HG03095 (cell line): ENCODE measurements at regions not wholly inside any gene's neighbourhood (a gene's known extent, or its start where the extent isn't known, plus 50 kb on each side); places are given as distances from the start of the nearest gene placed in this dataset.

Source experiments
- ATAC-seq: cut with Tn5 transposase; IDR thresholded peaks from one replicate; pipeline ENCODE4 v1.9.1; 2021; ENCODE audit warnings: moderate library complexity; ENCODE audit not compliant: unreplicated experiment

DNA sequence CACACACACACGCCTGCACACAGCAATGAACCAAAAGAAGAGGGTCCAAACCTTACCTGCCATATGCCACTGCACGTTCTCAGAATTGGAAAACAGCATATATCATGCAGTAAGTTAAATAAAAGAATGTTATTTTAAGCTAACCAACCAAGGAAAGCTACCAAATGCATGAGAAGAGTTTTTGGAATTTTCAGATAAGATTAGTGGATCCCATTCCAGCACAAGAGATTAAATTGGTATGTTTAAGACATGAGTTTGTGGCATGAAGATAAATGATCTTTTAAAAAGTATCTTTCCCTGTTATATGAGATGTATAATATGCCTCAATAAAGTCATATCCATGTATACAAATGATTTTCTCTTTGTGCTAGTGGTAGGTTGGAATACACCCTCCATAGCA is 811.4 kb downstream of the NR2F2 start:
- no peak for ATAC-seq

DNA sequence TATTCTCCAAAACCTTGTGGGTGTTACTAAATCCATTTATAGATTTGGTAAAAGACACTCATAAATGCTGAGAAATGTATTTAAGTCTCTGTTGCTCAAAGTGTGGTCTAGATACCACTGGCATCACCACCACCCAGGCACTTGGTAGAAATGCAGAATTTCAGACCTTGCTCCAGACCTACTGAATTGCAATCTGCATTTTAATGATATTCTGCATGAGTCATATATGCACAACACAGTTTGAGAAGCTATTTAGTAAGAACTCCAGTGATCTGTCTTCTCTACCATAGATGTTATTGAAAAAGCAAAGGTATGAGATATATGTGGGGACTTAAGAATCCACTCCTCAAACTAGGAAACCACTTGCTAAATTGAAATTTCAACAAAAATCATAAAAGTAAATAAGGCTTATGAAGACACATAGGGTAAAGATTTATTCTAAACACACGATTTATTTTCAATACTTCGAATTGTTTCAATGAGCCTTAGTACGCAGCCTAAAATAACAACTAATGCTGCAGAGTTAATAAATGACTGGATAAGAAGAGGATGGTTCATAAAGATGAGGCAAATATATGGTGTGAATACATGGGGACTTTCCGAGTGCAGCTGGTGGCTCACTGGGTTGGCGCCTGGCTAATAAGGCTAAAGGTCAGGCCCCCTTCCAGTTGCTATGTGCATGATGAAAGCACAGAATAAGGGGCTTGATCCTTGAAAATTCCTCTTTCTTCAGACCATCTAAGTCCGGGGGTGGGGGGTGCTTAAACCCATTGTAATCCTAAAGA is 813.3 kb downstream of the NR2F2 start:
- no peak for ATAC-seq

DNA sequence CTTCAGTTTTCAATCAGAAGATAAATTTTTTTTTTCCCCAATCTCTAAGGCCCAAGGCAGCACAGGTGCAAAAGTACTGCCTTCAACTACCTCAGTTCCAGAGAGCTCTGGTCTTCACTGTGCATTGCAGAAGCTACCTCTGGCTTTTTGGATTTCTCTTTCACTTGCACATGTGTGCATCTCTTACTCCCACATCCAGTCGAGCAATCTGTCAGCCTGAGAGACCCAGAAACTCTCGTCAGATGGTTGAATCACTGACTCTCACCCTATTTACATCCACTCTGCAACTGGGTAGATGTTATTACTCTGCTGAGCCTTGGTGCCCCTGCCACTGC is 813.8 kb downstream of the NR2F2 start:
- ATAC-seq = no peak

DNA sequence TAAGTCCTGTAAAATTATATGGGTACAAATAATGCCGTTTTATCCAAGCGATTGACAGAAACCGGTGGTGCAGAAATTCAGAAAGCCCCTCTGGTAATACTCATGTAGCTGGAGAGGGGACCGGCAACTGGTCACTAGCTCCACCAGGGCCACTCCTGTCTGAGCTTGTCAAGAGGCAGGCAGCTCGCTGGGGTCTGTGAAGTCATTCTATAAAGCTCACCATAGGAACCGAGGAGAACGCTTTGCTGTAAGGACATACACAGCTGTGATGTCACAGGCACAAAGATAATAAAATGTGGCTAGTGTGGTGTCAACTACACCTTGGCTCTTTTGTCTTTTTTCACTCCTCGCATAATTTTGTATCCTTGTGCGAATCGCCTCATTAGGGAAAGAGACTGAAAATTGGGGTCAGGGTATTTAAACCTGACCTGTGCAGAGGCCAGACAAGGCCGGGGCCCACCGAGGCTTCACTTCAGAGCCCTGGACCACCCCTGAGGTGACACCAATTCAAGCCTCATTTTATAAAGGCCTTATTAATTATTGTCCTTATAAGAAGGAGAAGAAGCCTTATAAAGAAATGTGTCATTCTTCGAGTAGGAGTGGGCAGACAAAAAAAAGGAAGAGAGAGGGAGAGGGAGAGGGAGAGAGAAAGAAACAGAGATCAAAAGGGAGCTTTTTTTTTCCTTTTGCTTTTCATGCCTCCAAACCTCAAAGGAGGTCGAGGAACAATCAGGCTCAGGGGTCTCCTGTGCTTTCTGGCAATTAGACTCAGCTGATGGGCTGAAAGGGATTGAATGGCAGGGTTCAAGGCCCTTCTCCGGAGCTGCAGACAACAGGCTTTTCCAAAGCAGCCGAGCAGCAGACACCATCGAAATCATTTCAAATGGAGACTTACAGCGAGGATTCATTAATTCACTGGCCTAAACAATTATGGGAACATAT is 813.3 kb upstream of the ARRDC4 start:
- ATAC-seq = no peak

DNA sequence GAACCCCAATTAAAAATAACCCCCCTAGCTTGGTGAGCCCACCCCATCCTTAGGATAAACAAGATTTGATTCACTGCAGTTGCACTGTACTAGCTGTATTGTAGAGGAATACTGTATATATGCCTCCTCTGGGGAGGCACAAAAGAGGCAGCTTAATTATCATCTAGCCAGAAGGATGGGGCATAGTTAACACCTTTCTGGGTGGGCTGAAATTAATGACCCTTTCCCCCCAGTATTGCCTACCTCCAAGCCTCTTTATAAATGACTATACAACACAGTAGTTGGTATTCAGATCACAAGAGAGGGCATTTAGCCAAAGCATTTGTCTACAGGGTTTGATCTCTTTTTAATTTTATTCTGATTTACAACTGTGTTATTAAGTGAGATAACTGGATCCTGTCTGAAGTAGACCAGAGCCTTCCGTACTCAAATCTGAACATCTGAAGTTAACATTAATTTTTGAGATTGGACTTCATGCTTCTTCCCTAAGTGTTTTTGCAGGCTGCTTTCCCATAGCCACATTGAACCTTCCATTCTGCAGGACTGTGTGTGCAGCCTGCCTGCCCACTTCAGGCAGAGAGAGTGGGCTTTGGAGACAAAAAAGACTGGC is 807.0 kb upstream of the ARRDC4 start:
- ATAC-seq = no peak

DNA sequence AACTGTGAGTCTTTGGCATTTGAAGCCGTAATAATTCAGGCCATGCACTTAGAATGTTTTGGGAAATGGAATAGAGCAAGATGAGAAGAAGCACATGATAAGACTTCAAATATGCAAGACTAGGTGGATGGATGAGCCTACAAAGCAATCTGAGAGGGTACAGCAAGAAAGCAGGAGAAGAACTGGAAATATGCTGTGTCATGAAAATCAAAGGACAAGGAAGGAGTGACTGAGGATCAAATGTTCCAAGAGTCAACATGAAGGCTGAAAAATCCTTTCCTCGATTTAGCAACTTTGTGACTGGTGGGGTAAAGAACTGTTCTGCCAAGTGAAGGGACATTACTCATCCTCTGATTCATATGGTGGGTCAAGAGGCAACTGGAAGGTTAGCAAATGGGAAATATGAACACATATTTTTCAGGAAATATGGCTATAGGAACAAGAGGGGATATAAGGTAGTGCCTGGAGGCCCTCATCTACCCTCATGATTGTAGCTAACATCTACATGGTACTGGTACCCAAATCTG is 803.7 kb upstream of the ARRDC4 start:
- ATAC-seq = no peak

DNA sequence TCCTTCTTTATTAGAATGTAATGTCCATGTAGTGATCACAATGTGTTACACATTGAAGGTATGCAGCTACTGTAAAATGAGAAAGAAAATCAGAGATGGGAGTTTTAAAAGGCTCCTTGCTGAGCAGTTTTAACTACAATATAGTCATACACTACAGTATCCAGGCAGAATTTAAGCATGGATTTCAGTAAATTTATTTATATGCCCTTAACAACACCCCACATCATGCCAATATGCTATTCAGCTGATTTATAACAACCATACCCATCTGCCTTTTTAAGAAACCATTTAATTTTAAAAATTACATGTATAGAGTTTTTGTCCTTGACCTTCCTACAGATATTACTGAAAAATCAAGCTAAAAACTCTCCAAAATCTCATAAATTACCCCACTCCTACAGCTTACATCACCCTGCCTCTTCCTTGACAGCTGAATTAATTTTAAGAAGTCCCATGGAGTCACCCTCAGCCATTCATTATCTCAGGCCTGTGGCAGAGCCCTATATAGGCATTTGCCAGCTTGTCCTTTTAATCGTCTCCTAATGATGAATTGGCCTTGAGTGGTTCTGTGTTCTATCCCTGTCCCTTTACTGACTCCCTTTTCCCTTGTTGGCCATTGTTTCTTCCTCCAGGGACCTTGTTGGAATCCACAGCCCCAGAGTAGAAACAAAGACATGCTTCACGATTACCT is 797.6 kb upstream of the ARRDC4 start:
- ATAC-seq = no peak

DNA sequence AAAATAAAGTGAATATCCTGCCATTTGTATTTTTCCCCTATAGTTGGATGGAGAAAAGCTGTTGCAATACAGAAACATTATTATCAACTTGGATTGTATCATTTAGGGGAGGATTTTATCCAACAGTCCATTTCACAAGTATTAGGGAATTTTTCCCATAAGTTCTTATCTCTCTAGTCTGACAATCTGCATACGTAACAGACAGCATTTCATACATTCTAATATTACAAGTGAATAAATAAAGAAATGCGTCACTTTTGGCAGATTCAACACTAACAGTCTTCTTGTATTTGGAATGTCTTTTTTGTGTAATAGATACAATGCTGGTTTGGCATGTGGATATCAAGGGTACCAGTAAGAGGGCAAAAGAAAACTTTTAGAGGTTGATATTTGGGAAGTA is 795.3 kb upstream of the ARRDC4 start:
- ATAC-seq = no peak

DNA sequence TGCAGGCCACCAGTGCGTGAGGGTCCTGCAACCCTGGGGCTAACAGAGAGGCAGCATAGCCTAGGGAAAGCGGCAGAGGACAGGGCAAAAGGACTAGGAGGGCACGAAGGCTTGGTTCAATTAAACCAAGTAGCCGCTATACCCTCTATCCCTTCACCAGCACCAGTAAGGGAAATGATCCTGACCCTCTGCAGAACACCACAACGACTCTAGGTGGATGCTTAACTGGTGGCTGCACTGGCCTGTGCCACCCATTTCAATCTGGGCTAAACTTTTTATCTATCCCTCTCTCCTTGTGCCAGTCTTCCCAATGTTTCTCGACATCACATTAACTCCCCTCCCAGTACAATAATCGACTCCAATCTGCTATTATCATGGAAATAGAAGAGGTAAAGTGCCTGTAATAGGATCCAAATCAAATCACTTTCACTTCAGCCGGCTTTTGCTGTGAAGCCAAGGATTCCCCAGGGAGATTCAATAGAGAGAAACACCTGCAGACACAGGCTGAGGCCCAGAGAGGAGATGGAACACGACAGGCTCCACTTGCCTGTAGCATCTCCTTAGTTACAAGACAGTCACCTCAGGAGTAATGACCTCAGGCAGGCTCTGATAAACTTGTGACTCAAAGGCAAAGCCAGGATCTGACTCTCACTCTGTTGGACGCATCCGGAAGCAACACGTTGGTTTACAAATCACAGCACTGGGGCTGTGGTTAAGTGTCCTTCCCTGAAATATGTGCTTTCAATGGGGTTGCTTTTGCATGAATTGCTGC is 791.6 kb upstream of the ARRDC4 start:
- ATAC-seq = no peak

DNA sequence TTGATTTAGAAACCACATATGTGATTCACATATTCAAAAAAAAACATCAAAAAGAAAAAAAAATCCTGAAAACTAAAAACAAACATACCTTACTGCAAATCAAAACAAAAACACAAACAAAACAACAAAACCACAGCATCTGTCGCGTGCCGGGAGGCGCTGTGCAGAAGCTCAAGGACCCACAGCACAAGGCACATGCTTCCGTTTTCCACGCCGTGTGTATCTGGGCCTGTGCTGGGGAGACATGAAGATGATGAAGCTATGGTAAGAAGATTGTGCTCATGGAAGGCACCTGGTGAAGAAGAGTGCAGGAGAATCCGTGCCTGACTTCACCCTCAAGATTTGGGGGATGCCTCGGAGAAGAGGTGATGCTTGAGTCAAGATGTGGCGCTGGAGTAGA is 788.9 kb upstream of the ARRDC4 start:
- ATAC-seq = no peak

DNA sequence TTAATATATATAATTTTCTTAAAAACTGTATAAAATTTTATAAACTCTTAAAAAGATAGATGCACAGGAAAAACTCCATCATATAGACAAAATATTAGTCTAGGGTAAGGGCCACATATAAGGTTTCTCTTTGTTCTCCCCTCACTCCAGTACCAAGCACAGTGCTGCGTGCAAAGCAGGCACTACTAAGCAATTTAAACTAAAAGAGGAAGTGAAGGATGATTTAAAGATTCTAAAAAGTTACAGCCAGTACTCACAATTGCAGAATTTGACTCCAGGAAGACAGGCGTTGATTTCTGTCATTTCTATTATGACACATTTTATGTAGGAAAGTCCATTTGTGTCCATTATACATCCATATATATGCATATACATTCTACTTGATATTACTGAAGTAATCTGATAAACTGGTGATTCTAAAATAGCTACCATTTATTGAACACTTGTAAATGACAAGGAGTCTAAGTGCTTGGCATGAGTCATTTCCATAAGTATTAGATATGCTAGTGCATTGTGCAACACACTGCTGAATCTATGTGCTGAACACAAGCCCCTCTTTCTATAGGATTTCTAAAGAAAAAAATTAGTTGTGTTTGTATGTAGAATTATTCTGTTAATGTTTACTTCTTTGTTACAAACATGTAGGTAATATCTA is 785.5 kb upstream of the ARRDC4 start:
- ATAC-seq = no peak

DNA sequence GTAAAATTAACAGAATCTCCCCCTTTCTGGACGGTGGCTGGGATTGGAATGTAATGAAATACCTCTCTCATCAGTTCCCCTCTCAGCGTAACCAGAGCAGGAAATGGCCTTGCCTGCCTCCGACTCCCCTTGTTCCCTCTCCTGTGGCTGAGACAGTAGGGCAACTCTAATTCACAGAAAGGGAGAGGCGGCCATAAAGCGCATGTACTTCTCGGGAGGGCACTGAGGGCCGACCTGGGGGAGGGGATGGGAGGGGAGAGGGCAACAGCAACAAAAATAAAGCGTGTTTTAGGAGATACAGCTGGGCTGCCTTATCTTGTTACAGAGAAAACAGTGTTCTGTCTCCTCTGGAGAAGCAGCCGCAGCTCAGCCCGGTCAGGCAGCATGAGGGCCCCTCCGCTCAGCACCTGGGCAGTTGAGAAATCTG is 783.3 kb upstream of the ARRDC4 start:
- no peak for ATAC-seq

DNA sequence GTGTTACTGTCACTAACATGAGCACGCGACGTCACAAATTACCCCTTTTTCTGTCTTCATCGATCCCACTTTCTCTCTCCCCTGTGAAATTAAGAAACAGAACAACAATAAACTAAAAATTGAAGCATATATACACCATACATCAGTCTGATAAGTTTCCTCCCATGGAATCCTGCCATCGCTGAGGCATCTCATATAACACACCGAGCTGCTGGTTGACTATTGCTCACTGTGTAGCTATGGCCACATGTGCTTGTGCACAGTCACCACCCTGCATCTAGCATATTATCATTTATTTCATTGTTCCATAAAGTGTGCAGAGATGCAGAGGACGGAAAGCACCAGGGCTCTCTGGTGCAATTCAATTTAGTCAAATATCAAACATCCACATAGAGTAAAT is 777.9 kb upstream of the ARRDC4 start:
- no peak for ATAC-seq

DNA sequence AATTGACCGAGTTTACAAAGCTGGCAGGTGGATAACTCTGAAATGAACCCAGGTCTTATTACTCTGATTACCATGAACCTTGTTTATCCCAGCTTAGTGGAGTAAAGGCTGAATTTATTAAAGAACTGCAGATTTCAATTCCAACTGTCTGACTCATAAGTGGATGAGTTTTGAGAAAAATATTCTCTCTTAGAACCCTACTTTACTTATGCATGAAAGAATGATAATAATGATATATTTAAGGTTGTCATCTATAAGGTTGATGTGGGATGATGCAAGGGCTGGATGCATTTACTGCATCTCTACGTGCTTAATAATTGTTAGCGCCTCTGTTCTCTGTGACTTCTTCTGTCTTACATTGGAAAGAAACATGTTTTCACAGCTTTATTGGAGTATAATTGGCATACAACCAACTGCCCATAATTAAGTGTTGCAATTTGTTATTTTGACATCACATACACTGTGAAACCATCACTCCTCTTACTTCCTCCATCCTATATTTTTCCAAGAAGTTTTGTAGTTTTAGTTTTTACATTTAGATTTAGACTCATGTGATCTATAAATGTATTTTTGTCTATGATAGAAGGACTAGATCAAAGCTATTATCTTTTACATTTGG is 771.2 kb upstream of the ARRDC4 start:
- no peak for ATAC-seq

DNA sequence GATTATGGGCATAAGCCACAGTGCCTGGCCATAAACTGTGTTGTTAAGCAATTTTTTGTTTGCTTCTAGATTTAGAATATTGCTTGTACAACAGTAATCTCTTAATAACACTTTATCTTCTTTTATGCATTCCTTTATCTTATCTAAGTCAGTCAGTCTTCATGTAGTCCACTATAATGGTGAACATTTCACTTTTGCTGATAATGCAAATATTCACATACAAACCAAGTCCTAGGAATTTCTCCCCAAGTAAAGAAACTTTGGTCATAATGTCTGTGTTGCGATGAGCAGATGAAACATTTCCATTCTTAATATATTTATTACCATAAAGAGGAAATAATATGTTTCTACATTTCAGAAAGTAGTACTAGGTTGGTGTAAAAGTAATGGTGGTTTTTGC is 765.8 kb upstream of the ARRDC4 start:
- no peak for ATAC-seq

DNA sequence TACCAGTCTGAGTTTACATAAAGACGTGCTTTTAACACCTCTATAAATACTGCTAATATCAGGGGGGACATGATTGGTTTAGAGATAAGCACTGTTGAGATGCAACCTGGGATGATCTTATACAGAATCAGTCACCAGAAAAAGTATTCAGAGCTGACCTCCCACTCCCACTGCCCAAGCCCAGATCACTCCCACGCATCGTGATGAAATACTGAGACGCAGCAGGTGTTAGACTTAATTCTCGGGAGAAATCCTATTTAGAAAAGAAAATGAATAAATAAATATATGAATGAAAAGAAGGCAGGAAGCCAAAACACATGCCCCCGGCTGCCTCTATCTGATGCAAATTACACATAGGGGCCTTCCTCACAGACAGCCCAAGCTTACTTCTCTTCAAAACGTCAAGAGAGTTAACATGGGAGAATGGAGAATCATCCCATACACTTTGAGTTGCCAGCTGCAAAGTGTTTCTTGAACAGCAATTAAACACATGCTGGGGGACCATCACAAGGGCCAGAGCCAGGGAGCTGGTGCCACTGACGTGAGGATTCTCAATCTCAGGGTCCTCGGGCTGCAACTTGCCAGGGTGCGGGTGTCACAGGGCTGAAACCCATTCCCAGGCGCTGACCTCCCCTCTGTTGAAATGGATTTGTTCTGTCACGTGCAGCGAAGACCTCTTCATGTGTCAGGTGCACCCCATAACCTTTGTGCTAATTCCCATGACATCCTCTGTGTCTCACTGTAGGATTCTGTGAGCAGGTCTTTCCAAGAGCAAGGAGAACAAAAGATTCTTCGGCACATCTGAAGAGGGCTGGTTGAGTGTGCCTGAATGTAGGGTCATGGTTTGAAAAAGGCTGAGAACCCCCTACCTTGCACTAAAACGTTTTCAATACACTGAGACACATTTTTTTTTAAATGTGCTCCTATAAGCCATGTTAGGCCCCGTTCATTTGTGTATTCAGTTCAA is 764.2 kb upstream of the ARRDC4 start:
- no peak for ATAC-seq

DNA sequence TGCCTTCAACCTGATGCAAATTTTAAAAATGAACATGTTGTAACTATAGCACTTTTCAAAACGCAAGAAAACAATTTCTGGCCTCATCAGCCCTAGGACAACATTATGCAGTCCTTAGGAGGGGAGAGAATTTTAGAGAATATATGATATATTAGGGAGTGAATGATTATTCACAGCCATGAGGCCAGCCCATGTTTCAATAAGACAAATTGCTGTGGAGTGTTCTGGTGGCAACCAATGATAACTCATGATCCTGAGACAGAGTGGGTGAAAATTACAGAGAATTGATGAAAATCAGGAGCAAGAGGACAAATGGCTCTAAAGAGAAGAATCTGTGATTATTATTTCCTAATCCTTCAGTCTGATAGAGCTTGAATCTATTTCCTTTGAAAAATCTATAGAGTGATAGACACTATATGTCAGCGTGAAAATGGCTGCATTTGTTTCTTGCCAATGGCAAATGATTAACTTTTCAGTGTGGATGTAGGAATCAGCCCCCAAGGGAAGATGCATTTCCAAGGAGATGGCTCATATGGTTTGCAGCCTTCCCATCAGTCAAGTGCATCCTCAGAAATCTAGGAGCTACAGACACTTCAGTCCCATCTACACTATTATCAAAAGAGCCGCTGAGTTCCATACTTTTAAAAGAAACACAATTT is 761.0 kb upstream of the ARRDC4 start:
- no peak for ATAC-seq

DNA sequence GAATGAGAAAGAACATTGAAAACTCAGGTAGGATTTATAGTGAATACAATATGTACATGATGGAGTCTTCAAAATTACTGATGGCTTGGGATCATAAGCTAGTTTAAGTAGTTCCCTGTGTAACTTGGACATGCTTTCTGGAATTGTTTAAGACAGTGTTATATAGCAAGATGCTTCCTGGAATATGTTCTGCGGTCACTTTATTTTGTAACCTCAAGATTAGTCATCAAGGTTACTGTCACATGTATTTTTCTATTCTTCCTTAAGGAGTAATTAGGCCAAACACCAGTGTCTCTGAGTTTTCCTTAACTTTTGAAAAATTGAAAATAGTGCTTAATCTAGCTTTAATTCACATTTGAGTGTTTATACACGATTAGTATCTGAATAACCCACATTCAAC is 760.3 kb upstream of the ARRDC4 start:
- no peak for ATAC-seq
